Endodermal cell (in vitro differentiated cells): ENCODE measurements at regions not wholly inside any gene's neighbourhood (a gene's known extent, or its start where the extent isn't known, plus 50 kb on each side); places are given as distances from the start of the nearest gene placed in this dataset.

Experiments used
- DNase-seq: peaks from one replicate; pipeline ENCODE4 v3.0.0-alpha.2; 2017
- H3K27ac ChIP-seq: 2 replicates; pipeline ENCODE4 v1.5.1; 2013; ENCODE audit warnings: mild to moderate bottlenecking, low read depth, low read length, moderate library complexity
- H3K27me3 ChIP-seq: 2 replicates; pipeline ENCODE4 v1.6.1; 2013; ENCODE audit warnings: mild to moderate bottlenecking, low read length, moderate library complexity; ENCODE audit not compliant: insufficient read depth, control insufficient read depth, poor library complexity, severe bottlenecking
- H3K36me3 ChIP-seq: 2 replicates; pipeline ENCODE4 v1.7.0; 2013; ENCODE audit warnings: mild to moderate bottlenecking, low read length, moderate library complexity; ENCODE audit not compliant: control insufficient read depth, insufficient read depth
- H3K4me1 ChIP-seq: one replicate; pipeline ENCODE4 v1.7.0; 2013; ENCODE audit warnings: low read length; ENCODE audit not compliant: control insufficient read depth, insufficient read depth
- H3K4me3 ChIP-seq: 2 replicates; pipeline ENCODE4 v1.5.1; 2013; ENCODE audit warnings: mild to moderate bottlenecking, low read length, moderate library complexity
- H3K9ac ChIP-seq: 2 replicates; pipeline ENCODE4 v1.6.1; 2013; ENCODE audit warnings: mild to moderate bottlenecking, low read length, moderate library complexity; ENCODE audit not compliant: poor library complexity, severe bottlenecking; ENCODE audit errors: extremely low read depth
- H3K9me3 ChIP-seq: 2 replicates; pipeline ENCODE4 v1.6.1; 2013; ENCODE audit warnings: mild to moderate bottlenecking, low read length, moderate library complexity; ENCODE audit not compliant: control insufficient read depth
- H3K27ac Mint-ChIP-seq: 2 replicates; pipeline ENCODE4 v1.8.0; 2020; ENCODE audit warnings: mixed read lengths
- H3K27me3 Mint-ChIP-seq: 2 replicates; pipeline ENCODE4 v1.8.0; 2021; ENCODE audit warnings: mild to moderate bottlenecking, mixed read lengths; ENCODE audit not compliant: insufficient read depth
- H3K36me3 Mint-ChIP-seq: 2 replicates; pipeline ENCODE4 v1.8.0; 2020; ENCODE audit warnings: low read depth, mixed read lengths
- H3K4me1 Mint-ChIP-seq: 2 replicates; pipeline ENCODE4 v1.8.0; 2020; ENCODE audit warnings: mixed read lengths
- H3K4me3 Mint-ChIP-seq: 2 replicates; pipeline ENCODE4 v1.8.0; 2020; ENCODE audit warnings: mild to moderate bottlenecking, moderate library complexity, mixed read lengths
- H3K9me3 Mint-ChIP-seq: 2 replicates; pipeline ENCODE4 v1.8.0; 2020; ENCODE audit warnings: mild to moderate bottlenecking, mixed read lengths
- WGBS, 2 experiments: methylation state at CpG; one replicate each; pipeline versions ENCODE4 v1.1.5 to v1.1.7; 2013; ENCODE audit warnings: missing lambda C conversion rate in 2 of 2, mixed read lengths in 1 of 2; ENCODE audit not compliant: insufficient coverage in 1 of 2, insufficient read length in 1 of 2; 5-methylcytosine and 5-hydroxymethylcytosine counted together
- TF ChIP-seq, protein P1 (sequence below): fragments of 200-600 bp; sonication (generic); conservative IDR thresholded peaks from 2 replicates; pipeline ENCODE4 v1.5.0; 2021; ENCODE audit warnings: antibody characterized with exemption, mild to moderate bottlenecking

DNA sequence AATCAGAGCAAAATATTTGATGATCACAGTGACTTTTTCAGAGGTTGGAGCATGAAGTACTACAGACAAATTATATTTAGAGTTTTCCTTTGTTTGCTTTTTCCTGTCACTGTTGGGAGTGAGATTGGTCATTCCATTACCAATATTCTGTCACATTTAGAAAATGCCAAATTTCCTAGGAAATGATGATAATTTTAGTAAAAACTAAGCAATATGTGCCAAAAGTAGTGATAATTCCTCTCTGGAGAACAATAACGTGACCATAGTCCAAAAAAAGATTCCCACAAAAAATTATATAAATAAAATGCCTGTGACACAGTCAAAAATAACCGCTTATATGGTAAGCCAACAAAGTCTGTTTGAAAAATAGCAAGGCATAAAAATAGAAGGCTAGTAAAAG, 2719.4 kb downstream of the PCDH9 start:
- Mint-ChIP-seq H3K4me3 (no peak overlapping the region), H3K4me1 (no peaks in the 10 kb centered on the region), H3K27me3 (no peaks in the 10 kb centered on the region), H3K36me3 (no peaks in the 10 kb centered on the region), H3K27ac (no peak overlapping the region), H3K9me3 (peaks cover 8% of the 10 kb centered on the region)
- H3K9me3 ChIP-seq, result no peaks in the 10 kb centered on the region
- no peaks in the 10 kb centered on the region for H3K27me3 ChIP-seq
- H3K4me1 ChIP-seq, result no peaks in the 10 kb centered on the region
- TF ChIP-seq, protein P1, sequence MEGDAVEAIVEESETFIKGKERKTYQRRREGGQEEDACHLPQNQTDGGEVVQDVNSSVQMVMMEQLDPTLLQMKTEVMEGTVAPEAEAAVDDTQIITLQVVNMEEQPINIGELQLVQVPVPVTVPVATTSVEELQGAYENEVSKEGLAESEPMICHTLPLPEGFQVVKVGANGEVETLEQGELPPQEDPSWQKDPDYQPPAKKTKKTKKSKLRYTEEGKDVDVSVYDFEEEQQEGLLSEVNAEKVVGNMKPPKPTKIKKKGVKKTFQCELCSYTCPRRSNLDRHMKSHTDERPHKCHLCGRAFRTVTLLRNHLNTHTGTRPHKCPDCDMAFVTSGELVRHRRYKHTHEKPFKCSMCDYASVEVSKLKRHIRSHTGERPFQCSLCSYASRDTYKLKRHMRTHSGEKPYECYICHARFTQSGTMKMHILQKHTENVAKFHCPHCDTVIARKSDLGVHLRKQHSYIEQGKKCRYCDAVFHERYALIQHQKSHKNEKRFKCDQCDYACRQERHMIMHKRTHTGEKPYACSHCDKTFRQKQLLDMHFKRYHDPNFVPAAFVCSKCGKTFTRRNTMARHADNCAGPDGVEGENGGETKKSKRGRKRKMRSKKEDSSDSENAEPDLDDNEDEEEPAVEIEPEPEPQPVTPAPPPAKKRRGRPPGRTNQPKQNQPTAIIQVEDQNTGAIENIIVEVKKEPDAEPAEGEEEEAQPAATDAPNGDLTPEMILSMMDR, result no peak
- H3K36me3 ChIP-seq, result no peaks in the 10 kb centered on the region
- no peak overlapping the region for H3K9ac ChIP-seq
- no peak overlapping the region for H3K4me3 ChIP-seq
- DNase-seq, result no peak
- H3K27ac ChIP-seq, result no peak overlapping the region
- 86% methylated on average over 2 of the region's 2 CpGs; no CpG with 5 or more reads in 1 of the 2 experiments for WGBS, 2 experiments

DNA sequence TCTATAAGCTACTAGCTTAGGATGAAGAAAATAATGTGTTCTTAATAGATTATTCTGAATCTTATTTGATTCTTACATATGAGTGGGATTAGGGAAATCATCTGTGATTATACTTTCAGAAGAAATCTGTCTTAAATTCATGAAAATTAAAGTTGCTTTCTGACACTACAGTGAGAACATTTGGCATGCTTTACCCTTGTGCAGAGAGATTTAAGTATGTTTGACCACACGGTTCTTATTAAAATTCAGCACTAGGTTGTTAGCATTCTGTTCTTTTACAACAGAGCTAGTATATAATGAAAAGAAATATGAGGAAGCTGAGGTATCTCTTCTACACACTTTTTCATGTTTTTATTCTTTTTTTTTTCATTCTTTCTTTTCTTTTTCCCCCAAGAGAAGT, 2723.9 kb downstream of the PCDH9 start:
- H3K36me3 Mint-ChIP-seq, result no peaks in the 10 kb centered on the region

DNA sequence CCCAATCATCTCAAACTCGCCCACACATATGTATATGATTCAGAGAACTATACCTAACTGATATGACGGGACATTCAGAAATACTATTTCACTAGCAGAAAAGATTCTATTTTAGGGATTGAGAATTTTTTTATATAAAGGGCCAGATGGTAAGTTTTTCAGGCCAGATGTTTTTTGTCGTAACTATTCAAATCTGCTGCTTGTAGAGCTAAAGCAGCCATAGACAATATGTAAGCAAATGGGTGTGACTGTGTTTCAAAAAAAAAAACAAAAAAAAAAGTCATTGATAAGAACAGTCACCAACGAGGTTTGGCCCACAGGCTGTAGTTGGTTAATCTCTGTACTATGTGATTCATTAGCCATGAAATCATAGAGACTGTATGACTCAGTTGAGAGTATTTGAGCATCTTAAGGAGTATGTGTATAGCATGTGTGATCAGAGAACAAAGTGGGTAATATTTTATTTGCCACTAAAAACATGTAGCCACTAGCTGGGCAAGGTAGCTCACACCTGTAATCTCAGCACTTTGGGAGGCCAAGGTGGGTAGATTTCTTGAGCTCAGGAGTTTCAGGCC, 2724.7 kb downstream of the PCDH9 start:
- no peaks in the 10 kb centered on the region for H3K4me1 Mint-ChIP-seq
- no peak overlapping the region for H3K4me3 Mint-ChIP-seq
- H3K27me3 Mint-ChIP-seq, result no peaks in the 10 kb centered on the region
- Histone ChIP-seq H3K27me3 (no peaks in the 10 kb centered on the region), H3K9ac (no peak overlapping the region), H3K4me3 (no peak overlapping the region), H3K27ac (no peak overlapping the region), H3K36me3 (no peaks in the 10 kb centered on the region), H3K9me3 (no peaks in the 10 kb centered on the region), H3K4me1 (no peaks in the 10 kb centered on the region)
- H3K36me3 Mint-ChIP-seq, result no peaks in the 10 kb centered on the region
- WGBS, 2 experiments, result 94 to 100% methylated on average over 2 to 4 of the region's 4 CpGs
- TF ChIP-seq, protein P1, result no peak
- no peaks in the 10 kb centered on the region for H3K9me3 Mint-ChIP-seq
- no peak overlapping the region for H3K27ac Mint-ChIP-seq
- no peak for DNase-seq

More for the DNA sequence above, 2723.9 kb downstream of the PCDH9 start:
- DNase-seq, result no peak
- Histone ChIP-seq H3K4me1 (no peaks in the 10 kb centered on the region), H3K27ac (no peak overlapping the region), H3K9ac (no peak overlapping the region), H3K4me3 (no peak overlapping the region), H3K27me3 (no peaks in the 10 kb centered on the region), H3K36me3 (no peaks in the 10 kb centered on the region), H3K9me3 (no peaks in the 10 kb centered on the region)
- H3K27ac Mint-ChIP-seq, result no peak overlapping the region
- no peaks in the 10 kb centered on the region for H3K9me3 Mint-ChIP-seq
- H3K27me3 Mint-ChIP-seq, result no peaks in the 10 kb centered on the region
- TF ChIP-seq, protein P1, result no peak
- no peaks in the 10 kb centered on the region for H3K4me1 Mint-ChIP-seq
- H3K4me3 Mint-ChIP-seq, result no peak overlapping the region
- 100% methylated on average over 1 of the region's 1 CpG for WGBS, 2 experiments
